HG02840 (cell line): ENCODE measurements at regions not wholly inside any gene's neighbourhood (a gene's known extent, or its start where the extent isn't known, plus 50 kb on each side); places are given as distances from the start of the nearest gene placed in this dataset.

Experiments used
- ATAC-seq: cut with Tn5 transposase; IDR thresholded peaks from one replicate; pipeline ENCODE4 v1.9.1; 2021; ENCODE audit warnings: mild to moderate bottlenecking, moderate library complexity, moderate number of reproducible peaks; ENCODE audit not compliant: unreplicated experiment, low FRiP score

DNA sequence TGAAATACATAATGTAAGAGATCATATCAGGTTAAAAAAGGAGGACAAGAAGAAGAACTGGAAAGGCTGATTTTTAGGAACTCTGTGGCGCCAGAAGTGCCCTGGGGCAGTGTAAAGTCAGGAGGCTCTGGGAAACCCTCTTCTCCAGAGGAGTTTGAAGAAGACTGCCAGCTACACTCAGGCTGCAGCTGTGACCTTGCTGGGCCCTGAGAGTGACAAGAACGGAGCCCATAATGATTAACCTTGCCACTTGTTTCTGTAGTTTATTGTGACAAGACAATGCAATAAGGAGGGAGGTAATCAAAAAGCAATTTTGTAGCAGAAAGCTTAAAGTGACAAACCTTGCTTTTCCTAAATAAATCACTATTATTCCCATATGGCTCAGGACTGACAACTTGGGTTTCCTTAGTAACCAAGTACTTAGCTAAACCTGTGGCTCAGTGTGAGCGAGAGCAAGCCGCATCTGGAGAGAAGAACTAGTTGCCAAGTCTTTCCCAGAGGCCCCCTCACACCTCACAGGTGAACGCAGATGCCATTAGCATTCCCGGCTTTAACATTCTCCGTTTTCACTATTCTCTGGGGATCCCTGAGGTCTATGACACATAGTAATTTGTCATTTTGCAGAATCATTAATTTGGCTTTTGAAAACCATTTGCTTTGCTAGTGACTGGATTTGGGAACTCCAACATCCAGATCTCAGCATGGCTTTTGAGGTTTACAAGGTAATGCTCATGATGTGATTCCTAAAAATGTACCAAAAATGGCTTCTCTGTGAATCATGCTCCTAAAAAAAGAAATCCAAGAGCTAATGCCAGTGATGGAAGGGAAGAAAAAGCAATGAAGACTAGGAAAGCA lies 115.9 kb downstream of the OMA1 start:
- no peak for ATAC-seq

DNA sequence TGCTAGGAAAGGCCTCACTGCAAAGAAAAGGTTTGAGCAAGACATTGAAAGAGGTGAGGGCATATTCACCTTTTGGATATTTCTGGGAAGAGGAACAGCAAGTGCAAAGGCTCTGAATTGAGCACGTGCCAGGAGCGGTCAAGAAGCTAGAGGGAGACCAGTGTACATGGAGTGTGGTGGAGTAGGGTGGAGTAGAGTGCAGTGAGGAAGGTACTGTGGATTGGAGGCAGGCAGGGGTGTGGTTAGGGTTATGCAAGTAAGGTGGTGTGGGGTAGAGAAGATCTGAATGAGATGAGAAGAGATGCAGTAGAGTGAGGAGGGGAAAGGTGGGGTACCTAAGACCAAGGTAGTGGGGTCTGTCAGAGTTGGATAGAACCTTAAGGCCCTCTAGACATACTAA lies 119.6 kb downstream of the OMA1 start:
- no peak for ATAC-seq

DNA sequence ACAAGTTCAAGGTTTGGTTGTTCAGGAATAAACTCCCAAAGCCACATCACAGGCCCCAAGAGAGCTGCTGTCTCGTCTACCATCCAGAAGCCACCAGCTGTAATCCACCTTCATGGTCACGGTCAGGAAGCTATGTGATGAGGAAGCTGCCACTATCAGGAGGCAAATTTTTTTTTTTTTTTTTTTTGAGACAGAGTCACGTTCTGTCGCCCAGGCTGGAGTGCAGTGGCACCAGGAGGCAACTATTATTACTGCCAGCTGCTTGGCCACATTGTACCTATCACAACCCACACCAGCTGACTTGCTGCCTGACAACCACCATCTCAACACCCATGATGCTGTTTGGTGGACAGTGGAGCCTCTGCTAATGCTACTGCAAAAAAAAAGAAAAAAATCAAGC lies 124.1 kb downstream of the OMA1 start:
- no peak for ATAC-seq

DNA sequence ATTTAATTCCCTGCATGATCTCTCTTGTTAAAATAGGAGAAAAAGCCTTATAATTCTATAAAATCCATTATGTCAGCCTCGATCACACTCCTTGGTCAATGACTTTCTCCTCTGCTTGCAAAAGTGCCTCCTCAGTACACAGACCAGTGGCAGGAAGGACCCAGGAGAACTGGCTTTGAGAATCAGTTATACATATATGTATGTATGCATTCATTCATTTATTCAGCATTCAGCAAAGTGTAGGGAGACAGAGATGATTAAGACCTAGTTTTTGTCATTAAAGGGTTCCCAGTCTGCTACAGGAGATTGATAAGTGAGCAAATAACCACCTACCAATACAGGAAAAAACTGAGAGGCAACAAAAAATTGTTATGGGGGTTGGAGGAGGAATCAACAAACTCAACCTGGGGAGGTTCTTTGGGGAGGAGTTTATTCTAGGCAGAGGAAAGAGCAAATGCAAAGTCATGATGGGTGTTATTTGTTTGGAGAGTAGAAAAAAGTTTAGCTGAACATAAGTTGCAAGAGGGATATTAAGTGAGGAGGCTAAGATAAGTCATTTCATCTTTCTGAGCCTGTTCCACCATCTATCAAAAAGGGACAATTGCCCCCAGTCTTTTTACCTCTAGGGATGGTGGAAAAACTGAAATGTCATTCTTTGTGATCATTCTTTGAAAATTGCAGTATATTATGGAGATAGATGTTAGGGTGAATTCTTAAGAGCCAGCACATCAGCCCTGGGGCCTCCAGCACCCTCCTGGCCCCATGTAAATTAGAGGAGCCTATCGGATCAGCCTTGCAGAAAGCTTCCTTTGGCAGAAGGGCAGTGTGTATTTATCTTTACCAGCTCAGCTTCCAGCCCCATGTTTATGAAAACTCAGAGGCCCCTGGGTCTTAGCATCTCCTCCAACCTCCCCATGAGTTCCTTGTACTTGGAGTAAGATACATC lies 128.0 kb downstream of the OMA1 start:
- no peak for ATAC-seq

GRCh38 chr1:58412071-58412580 lies 134.4 kb downstream of the OMA1 start:
- no peak for ATAC-seq

DNA sequence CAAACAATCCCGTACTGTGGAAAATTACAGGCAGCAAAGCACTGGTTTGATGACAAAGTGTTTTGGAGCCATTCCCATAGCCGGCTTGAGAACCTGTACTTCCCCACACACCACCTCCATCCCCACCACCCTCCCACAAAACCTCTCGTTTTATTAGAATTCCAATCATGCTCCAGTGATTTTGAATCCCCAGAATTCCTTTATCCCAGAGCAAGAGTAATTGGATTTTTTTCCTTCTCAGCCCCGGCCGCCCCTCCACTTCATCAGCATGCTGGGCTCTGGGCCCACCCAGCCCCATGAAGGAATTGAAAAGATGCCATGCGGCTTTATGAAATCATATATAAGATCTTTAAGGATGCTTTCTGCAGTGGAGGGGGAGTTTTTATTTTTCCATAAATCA lies 136.6 kb downstream of the OMA1 start:
- no peak for ATAC-seq

GRCh38 chr1:58409336-58409735 lies 137.2 kb downstream of the OMA1 start:
- no peak for ATAC-seq

DNA sequence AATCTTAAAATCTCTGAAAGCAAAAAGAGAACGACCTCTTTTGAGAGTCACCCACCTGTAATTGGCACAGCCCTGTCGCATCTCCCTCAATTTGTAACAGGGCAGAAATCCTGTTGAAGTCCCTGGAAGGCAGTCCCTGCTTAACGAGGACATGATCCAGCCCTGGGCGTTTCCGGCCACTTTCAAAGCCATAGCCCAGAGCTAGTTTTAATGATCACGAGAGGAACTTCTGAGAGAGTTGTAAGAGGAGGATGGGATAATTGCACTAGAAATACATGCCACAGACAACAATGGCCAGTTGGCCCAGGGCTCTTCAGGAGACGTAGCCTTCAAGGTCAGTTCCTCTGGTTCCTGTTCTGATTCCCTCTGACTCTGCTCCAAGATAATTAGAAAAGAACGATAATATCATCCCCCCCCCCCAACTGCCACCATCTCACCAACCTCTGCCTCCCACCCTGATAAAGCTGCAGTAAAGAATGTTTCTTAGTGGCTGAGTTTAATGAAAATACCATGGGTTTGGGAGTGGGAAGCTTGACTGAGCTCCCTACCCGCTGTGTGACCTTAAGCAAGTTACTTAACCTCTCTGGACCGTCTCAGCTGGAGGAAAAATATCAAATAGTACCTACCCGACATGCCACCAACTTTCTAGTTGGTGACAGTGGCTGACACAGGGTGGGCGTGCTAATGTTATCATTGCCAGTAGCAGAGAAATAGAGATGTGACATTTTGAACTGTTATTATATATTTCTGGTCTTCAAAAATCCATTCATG lies 140.0 kb downstream of the OMA1 start:
- no peak for ATAC-seq

- no peak for ATAC-seq
Measured at GRCh38 chr1:58405660-58406059, 140.9 kb downstream of the OMA1 start.

DNA sequence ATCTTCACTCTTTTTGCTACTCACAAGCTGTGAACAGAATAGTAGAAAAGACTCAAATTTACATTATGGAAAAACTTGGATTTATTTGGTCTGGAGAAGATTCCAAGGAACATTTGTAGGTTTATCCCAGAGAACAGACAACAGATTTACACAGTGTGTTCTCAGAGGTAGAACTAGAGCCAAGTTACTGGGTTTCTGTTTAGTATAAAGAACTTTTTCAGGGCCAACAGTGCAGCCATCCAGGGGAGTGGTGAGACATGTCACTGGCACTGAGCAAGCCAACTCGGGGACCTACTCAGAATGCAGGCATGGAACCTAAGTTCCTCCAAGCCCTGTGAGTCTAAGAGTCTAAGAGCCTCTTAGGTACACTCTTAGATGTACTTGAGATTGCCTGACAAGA lies 142.6 kb downstream of the OMA1 start:
- no peak for ATAC-seq

DNA sequence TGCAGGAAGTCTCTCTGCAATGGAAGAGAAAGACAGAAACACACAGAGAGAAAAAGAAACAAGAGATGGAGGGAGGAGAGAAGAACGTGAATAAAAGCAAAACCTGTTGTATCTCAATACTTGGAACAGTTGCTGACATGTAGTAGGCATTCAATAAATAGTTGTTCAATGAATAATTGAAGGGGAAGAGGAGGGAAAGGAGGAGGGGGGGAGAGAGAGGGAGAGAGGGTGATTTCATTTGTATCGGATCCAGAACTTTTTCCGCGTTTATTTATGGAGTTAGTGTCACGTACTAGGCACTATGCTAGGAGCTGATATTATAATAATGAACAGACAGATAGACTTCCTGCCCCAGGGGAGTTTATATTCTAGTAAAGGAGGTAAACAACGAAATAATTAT lies 144.1 kb downstream of the OMA1 start:
- no peak for ATAC-seq

DNA sequence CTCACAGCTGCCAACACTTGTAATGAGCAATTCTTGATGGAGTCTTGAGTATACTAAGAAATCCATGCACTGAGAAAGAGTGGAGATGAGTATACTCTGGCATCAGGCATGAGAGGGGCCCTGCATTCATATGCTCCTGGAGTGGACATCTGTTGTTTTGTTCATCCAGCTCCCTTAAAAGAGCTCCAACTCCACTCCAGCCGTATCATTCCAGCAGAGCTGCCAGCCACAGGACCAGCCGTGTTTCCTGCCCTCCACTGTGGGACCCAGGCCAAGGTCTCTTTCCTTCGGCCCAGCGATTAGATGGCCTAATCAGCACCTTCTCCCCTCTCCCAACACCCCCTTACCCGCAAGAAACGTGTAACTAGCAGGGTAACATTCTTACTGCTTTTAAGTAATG lies 144.5 kb downstream of the OMA1 start:
- no peak for ATAC-seq

GRCh38 chr1:58399176-58399575 lies 147.3 kb downstream of the OMA1 start:
- ATAC-seq = no peak

DNA sequence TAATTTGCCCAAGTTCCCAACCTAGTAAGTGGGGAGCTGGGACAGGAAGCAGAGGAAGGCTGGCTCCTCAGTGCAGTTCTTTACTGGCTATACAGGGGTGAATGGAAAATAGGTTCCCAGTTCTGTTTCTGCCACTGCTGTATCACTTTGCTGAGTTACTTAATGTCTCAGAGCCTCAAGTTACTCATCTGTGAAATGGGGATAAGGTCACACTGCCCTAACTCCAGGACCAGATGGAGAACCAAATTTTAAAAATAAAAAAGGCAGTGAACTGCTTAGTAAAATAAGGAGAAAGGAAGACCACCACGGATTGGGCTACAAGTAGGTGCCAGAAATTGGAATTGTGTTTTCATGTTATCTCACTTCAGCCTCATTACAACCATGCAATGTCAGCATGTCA lies 147.8 kb downstream of the OMA1 start:
- no peak for ATAC-seq

DNA sequence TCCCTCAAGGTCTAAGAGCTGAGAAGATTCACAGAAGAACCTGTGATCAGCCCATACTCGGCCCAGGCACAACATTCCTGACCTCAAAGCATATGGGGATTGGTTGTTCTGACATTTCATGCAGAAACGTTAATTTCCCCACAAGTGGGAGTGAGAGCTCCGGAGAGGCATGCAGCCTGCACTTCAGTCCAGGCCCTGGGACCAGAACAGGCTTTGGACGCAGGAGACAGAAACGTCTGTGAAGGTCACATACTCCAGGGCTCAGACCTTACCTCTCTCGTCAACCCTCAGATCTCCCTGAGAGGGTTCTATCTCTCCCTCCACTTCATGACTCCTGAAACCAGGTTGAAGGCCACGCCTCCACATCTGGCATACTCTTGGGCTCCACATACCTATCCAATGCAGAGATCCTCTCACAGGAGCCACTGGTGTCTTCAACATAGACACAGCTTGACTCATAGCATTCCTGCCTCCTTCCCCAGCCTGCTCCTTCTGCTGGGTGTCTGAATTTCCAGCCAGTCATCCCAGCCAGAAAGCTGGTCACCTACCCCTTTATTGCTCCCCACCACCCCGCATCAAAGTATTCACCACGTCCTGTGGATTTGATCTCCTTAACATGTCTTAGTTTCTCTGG lies 149.2 kb downstream of the OMA1 start:
- ATAC-seq = no peak

DNA sequence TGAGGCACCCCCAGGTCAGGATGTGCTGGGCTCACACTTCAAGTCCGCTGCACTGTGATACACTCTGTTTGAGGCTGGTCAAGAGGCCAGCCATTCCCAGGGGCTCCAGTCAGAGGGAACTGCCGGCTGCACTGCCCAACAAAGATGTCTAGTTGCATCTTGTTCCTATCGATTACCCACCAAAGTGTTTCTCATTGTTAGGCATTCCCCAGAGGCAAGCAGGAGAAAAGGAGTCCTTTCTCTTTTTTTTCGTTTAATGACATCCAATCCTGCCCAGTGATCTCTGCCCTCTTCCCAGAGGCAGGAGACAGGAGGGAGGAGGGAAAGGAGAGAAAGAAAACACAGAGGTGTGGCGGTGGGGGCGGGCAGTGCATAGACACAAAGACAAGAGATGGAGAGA lies 150.4 kb downstream of the OMA1 start:
- ATAC-seq = no peak

DNA sequence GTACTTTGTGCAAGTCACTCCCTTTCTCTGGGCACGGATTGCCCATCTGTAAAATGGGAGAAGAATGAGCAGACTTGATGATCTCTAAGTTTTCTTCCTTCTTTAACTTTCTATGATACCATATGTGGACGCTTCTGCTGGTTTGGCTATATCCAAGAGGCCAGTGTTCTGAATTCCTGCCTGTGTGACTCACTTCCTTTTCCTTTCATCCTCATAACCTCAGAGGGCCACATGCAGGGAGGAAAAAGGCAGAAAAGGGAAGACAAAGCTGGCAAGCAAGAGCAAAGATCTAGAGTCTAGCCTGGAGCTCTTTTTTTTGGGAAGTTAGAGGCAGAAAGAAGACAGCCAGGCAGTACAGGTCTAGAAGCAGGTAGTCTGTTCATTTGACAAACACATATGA lies 151.2 kb downstream of the OMA1 start:
- ATAC-seq = no peak

- no peak for ATAC-seq
Measured at GRCh38 chr1:58392083-58392482, 154.4 kb downstream of the OMA1 start.

- no peak for ATAC-seq
Measured at GRCh38 chr1:58391514-58391913, 155.0 kb downstream of the OMA1 start.

GRCh38 chr1:58391056-58391455 lies 155.5 kb downstream of the OMA1 start:
- ATAC-seq = no peak
